AG04449 (cell line): ENCODE measurements at regions not wholly inside any gene's neighbourhood (a gene's known extent, or its start where the extent isn't known, plus 50 kb on each side); places are given as distances from the start of the nearest gene placed in this dataset.
"Not testable (repeated sequence)": the region's sequence is repeated elsewhere in the genome, so short reads cannot be mapped to it uniquely, and the experiment has no call there.

Source experiments
- CTCF ChIA-PET: fragments of 350-600 bp; formaldehyde crosslinking; extraction: SDS; loops from one replicate; lab custom pipeline; 2021; ENCODE audit warnings: antibody characterized with exemption; lab: Yijun Ruan, JAX
- POLR2A ChIA-PET: fragments of 400-600, 350-600 bp; formaldehyde crosslinking; extraction: SDS; loops from one replicate; lab custom pipeline; 2020; ENCODE audit warnings: antibody characterized with exemption, inconsistent platforms; lab: Yijun Ruan, JAX
- DNase-seq: peaks from one replicate; pipeline ENCODE4 v3.0.0-alpha.2; 2010; ENCODE audit warnings: low read depth, low spot score
- H3K4me3 ChIP-seq: 2 replicates; pipeline ENCODE4 v1.5.1; 2011; ENCODE audit warnings: low read depth, mild to moderate bottlenecking, control low read depth, low read length
- CTCF ChIP-seq: IDR thresholded peaks from one replicate; pipeline ENCODE4 v1.5.1; 2011; ENCODE audit warnings: mild to moderate bottlenecking, moderate library complexity, low read length, control low read depth, inconsistent platforms; ENCODE audit not compliant: insufficient read depth; ENCODE audit errors: missing control alignments

GRCh38 chr16:15219679-15220615 is 125.9 kb upstream of the RRN3 start:
- TF ChIP-seq CTCF, result peak; percentile 42
- DNase-seq, H3K4me3 ChIP-seq, POLR2A ChIA-PET, CTCF ChIA-PET: not testable (repeated sequence)

DNA sequence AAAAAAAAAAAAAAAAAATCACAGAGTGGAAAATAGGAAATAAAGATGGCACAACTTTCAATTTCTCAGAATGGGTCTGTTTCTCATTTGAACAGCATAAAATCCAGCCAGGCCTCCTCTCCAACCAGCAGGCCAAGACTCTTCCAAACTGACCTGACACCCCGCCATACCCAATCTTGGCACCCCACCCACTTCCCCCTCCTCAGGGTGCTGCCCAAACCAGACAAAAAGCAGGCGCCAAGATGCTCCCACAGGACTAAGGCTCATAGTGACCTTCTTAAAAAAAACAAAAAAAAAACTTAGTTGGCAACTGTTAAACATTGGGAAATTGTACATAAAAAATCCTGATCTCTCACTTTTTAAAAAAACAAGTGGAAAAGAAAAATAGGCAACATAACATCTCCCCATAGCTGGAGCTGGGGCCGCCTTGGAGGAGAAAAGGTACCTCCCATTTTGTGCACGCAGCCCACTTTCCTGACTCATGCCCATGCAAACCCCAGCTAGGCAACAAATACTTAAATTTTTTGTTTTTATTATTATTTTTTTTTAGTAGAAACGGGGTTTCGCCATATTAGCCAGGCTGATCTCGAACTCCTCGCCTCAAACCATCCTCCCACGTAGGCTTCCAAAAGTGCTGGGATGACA is 124.9 kb upstream of the RRN3 start:
- CTCF ChIA-PET, H3K4me3 ChIP-seq, DNase-seq, POLR2A ChIA-PET: not testable (repeated sequence)

DNA sequence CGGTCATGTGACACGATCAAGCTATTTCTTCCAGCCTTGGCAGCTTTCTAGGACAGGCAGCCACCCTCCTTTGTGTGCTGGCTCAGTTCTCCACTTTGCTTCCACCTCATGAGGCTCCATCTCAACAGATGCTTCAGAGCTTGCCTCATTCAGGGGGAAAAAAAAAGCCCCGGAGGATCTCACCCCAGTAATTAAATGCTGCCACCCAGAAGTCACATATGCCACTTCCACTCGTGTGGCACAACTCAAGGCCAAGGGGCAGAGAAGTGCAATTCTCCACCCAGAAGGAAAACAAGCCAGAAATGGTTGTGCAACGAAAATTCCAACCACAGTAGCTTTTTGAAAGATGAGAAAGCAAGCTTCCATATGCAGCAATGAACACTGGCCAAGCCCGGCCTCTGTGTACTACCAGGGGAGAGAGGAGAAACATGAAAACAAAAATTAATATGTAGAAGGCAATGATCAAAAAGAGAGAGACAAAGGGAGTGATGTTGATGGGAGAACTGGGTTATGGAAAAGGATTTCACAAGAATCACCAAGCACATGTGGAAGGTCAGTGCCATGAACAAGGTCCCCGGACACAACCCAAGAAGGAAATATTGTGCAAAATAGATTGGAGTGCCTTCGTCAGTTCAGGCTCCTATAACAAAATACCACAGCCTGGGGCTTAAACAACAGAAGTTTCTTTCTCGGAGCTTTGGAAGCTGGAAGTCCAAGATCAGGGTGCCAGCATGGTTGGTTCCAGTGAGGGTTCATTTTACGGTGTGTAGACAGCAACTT is 113.3 kb upstream of the RRN3 start:
- POLR2A ChIA-PET, CTCF ChIA-PET, DNase-seq, H3K4me3 ChIP-seq: not testable (repeated sequence)

GRCh38 chr16:15206439-15206838 is 112.4 kb upstream of the RRN3 start:
- POLR2A ChIA-PET, DNase-seq, H3K4me3 ChIP-seq, CTCF ChIA-PET: not testable (repeated sequence)

GRCh38 chr16:15205939-15206338 is 111.9 kb upstream of the RRN3 start:
- POLR2A ChIA-PET, CTCF ChIA-PET, H3K4me3 ChIP-seq, DNase-seq: not testable (repeated sequence)

DNA sequence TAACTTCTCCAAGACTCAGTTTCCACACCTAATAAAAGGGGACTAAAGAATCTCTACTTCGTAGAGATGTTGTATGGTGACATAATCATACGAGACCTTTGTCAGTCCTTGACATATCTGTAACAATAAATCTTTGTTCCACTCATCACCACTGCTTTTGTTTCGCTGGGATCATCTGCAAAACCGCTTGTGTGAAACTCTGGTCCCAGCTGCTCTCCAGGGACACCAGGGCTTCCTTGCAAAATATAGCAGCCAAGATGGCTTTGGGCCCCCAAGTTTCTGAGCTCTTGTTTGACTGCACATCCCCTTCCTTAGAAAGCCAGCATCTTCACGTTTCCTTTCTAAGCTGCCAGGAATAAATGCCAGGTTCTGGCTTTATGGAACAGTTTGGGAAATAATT is 110.5 kb upstream of the RRN3 start:
- H3K4me3 ChIP-seq, CTCF ChIA-PET, POLR2A ChIA-PET, DNase-seq: not testable (repeated sequence)

- H3K4me3 ChIP-seq, POLR2A ChIA-PET, DNase-seq, CTCF ChIA-PET: not testable (repeated sequence)
These were observed 98.7 kb upstream of the RRN3 start for GRCh38 chr16:15192813-15193212.

DNA sequence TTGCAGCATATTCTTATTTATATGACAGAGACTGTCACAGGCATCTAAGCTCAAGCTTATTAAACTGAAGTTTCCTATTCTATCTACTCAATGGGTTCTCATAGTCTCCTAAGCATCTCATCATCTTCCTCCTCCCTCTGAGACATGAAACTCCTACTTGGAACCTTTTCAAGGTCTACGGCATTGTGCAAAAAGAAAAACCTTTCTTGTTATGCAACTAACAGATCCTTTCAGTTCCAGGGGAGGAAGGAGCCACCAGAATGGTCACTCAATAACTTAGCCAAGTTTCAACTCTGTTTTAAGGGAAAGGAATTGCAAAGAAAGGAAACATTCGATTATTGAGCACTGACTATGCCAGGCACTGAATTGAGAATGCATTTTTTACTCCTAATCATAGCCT is 98.1 kb upstream of the RRN3 start:
- CTCF ChIA-PET, DNase-seq, H3K4me3 ChIP-seq, POLR2A ChIA-PET: not testable (repeated sequence)

DNA sequence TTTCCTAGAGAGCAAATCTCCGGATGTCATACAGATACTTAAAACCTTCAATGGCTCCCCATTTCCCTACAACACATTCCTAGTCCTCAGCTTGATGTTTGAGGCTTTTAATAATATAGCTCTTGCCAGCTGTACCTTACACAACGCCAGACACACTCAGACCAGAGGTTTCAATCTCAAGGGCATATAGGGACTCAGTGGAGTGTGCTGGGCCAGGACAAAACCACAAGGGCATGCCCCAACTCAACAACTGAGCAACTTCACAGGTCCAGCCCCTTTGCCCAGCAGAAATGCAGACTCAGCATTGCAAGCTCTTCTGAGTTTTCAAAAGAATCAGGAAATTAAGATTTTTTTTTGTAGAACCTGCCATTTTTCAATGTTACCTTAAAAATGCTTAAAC is 95.4 kb upstream of the RRN3 start:
- H3K4me3 ChIP-seq, CTCF ChIA-PET, DNase-seq, POLR2A ChIA-PET: not testable (repeated sequence)
